ENCODE measurements at regions not wholly inside any gene's neighbourhood (a gene's known extent, or its start where the extent isn't known, plus 50 kb on each side); places are given as distances from the start of the nearest gene placed in this dataset.

GRCh38 chr2:9772999-9773902 lies 70.0 kb upstream of the TAF1B start:
- TF ChIP-seq ZNF274 (IDR thresholded peaks at IDR 0.05; ENCODE audit: low read depth, low read length) (no peak), YY1 (IDR thresholded peaks at IDR 0.05; ENCODE audit: insufficient read depth, insufficient read length) (no peak), SUZ12 (IDR thresholded peaks at IDR 0.05; ENCODE audit: extremely low read depth, insufficient read depth, insufficient read length) (no peak)

Data from NT2/D1 (cell line).